IPS DF 19.7 (cell line): ENCODE measurements at regions not wholly inside any gene's neighbourhood (a gene's known extent, or its start where the extent isn't known, plus 50 kb on each side); places are given as distances from the start of the nearest gene placed in this dataset.

Source experiments
- DNase-seq: peaks from one replicate; pipeline ENCODE4 v3.0.0-alpha.2; 2013; ENCODE audit warnings: low read depth, low spot score

DNA sequence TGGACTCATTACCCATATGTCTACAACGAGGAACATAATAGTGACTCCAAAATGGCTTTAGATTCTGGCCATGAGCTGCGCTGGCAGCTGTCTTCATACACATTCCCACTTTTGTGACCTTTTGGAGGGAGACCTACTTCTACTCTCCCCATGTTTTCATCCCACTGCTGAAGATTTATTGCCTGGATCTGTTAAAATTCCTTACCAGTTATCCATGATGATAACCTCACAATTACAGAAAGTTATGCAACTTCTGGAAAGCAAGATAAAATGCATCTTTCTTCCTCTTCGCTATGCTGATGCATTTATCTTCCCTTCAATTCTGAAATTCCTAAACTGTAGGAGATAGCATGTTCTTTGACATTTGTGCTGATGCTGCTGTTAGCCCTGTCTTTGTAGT lies 855.3 kb downstream of the SLC4A3 start:
- DNase-seq: no peak

DNA sequence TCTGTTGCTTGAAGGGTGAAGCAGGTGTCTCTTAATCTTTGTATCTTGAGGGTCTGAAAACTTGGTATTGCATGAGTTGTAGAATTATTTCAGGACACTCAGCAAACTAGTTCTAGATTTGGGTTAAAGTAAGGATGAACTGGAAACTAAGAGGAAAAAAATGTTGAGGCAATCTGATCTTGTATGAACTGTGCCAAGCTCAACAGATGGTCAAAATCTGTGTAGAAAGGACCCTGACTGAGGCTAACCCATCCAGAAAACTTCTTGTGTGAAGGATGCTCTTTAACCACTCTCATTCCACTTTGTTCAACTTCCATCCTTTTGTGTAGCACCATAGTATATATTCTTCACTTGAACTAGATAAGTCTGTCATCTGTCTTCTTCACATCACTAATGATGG lies 861.7 kb downstream of the SLC4A3 start:
- no peak for DNase-seq

DNA sequence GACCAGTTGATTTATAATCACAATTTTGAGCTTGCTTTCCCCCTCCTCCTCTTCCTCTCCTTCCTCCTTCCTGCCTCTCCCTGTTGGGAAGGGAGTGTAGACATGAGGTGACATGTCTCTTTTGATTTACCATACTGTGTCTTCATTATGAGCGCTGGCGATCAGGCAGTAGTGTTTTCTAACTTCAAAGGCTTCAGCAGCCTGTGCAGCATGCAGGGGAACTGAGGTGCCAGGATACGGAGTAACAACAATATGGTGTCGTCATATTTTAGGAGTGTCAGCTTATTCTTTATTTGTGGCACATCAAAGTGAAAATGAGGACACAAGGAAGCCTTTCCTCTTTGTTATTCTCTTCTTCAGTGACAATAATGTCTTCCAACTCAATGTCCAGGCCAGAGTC lies 864.2 kb downstream of the SLC4A3 start:
- no peak for DNase-seq

DNA sequence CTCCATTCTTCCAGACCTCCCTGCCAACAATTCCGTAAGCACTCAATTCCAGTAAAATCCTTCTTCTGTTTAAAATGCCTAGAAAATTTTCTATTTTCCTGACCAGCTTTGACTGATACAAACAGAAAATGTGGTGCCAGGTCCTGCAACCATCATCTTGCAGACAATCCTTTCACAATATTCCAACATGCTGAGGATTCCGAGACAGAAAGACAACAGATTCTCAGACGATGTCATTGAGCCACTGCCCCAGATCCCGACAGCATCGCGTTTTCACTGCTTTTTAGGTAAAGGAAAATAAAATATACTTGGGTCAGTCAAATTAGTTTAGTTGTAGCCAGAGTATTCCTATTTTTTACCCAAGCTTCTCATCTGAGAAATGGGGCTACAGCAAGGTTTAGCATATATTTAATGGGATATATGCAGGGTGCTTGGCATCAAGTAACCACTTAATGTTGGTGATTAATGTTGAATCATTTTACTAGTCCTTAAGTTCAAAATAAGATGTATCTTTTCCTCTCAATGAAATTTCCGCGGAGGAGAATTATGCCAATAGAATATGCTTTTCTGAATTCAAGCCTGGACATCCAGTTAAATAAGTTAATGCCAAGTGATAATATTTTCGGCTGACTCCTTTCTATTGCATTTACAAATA lies 866.6 kb downstream of the SLC4A3 start:
- no peak for DNase-seq

DNA sequence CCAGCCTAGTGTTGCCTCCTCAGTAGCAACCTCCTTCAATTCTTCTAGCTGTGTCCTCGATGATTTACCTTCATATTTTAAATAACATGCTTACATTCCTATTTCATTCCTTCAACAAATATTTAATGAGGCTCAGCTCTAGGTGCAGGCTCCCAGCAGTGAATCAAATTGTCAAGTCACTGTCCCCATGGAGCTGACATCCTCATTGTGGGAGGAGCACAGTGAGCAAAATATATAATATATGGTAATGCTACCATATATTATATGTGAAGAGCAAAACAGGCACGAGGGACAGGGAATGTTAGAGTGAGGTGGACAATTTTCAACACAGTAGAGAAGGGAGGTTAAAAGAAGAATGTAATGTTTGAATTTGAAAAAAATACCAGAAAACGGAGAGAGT lies 869.1 kb downstream of the SLC4A3 start:
- no peak for DNase-seq

DNA sequence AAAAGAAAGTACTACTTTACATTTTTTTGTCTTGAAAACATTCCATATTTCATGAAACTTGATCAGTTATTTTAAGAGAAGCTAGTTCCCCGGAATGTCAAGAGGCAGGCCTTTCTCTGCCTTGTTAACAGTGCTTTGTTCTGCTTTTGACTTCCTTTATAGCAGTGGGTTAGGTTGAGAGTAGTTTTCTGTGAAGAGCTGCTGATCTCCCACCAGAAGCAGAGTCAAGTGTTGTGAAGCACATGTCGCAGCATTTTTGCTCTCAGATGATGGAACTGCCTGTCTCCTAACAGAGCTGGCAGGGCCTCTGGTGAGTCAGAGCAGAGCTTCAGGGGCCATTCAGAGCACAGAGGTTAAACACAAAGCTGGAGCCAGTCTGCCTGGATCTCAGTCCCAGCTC lies 871.8 kb downstream of the SLC4A3 start:
- DNase-seq: no peak

DNA sequence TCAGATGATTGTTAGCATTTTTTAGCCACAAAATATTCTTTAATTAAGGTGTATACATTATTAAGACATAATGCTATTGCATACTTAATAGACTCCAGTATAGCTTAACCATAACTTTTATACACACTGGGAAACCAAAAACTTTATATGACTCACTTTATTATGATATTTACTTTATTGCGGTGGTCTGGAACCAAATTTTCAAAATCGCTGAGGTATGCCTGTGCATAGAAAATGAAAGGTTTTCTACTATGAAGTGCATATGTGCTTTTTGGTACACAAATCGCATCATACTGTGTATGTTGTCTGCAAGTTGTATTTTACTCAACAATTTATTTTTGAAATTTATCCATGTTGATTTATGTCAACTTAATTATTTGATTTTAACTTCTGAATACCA lies 875.1 kb downstream of the SLC4A3 start:
- no peak for DNase-seq

DNA sequence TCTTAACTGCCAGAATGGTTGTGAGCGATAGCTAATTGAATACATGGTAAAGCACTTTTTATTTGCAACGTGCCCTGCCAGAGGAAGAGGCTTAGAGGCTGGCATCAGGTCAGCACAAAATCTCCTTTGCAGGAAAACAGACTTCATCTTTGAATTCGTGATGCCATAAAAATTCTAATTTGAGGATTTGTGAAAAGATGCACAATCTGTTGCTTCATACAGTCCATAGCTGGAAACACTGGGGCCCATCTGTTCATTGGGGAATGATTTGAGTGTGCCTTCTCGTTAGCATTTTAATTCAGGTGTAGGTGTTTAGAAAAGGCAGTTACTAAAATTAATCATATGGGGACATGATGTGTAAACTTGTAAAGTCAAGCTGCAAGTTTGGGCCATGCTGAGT lies 876.0 kb downstream of the SLC4A3 start:
- DNase-seq: no peak

DNA sequence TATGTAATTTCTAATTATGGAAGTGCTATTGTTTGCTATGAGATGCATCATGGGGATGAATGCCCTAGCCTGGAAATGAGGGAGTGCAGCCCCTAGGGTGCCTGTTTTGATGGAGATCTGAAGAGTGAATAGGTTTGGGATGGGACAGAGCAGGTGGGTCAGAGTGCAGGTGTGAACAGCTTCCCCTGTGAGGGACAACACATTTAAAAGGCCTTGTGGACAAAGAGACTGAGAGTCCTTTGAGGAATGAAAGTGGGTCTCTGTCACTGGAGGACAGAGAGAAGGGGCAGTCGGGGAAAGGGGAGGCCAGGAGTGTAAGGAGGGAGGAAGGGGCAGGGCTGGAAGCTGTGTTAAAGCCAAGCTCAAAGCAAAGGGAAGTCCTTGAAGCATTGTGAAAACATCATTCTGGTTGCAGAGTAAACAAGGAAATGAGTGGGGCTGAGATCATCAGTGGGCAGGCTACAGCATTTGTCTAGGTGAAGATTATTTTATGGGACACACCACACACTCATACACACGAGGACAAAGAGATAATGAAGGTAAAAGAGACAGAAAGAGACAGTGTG lies 877.6 kb downstream of the SLC4A3 start:
- DNase-seq: peak; percentile 59

DNA sequence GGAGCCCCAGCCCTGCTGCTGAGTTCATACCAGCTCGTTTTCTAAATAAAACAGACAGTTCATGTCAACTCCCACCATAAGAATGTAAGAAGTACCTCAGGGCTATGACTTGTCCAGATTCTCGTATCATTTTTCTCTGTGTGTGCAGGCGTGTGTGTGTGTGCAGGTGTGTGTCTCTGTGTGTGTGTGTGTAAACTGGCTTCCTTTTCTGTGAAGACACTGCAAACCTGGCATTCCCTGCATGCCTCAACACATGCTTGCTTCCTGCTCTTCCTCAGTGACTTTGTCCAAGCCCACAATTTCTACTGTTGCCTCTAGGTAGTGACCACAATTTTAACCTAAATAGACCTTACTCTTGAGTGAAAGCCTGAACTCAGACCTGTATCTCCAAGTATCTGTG lies 879.0 kb downstream of the SLC4A3 start:
- no peak for DNase-seq

DNA sequence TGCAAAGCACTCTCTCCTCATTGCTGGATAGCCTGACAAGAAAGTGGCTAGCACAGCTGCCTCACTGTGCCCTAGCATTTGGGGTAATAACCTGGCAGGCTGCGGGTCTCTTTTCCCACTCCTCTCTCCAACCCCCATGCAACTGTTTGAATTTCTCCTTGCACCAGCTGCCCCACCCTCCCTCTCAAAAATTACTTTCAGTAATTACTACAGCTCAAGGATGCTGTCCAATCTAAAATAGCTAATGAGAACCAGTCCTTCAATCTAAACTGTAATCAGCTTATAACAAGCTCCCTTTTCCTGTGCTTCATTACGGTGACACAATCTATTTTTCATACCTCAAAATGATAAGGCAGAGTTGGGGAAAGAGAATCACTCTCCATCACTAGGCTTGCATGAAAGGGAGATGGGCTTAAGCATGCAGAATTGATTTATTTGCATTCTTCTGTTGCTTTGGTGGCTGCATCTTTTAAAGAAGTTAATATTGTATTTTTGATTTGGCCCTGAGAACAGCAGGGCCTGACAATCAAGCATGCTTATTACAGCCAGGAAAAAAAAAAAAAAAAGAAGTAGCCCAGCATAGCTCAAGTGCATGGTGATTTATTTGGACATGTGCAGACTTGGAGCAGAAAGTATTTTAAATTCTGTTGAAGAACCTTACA lies 881.8 kb downstream of the SLC4A3 start:
- DNase-seq: no peak

DNA sequence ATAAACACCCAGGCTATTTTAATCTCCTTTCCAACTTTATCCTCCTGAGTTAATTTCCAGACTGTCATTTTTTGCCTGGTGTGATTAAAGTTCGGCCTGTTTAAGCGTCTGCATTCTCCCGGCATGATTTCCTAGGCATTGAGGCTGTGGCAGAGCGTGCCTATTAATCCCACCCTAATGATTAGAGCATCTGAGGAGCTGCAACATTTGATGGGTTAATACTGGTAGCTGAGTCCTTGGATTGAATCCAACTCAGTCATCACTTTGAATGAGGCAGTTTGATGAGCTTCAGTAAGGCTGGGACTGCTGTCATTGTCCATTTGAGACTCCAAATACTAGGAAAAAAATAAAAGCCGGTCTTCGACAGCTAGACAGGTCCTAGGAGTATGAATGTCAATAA lies 882.5 kb downstream of the SLC4A3 start:
- no peak for DNase-seq

DNA sequence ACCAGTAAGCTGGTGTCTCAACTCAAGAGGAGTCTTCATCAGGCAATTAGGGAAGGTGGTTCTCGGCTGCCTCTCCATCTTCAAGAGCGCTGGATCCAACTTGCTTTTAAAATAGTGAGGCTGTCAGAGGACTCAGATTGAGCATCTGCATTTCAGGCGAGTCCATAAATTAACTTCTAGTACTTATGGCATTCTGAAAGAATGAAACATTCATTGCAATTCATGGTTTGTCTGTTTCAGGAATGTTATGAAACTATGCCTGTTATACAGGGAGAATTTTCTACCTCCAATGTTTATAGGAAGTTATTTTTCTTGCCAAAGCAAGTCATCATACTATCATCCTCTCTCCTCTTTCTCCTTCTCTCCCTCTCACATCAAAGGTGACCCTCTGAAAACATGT lies 883.2 kb downstream of the SLC4A3 start:
- no peak for DNase-seq

DNA sequence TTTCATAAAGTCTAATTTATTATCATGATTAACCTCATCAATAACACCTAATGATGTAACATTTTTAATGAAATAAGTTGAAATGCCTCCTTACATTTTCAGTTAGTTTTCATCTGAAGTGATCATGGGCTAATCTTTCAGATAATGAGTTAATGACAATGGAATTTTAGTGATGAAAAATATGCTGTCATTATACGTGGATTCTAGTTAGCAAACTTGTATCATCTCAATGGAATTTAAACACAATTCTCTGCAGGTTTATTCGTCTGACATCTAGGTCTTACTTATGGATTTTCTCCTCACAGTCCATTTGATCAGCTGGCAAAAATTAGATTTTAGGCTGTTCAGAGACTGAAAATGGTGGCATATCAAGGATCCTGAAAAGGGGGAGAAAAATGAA lies 885.0 kb downstream of the SLC4A3 start:
- DNase-seq: no peak

DNA sequence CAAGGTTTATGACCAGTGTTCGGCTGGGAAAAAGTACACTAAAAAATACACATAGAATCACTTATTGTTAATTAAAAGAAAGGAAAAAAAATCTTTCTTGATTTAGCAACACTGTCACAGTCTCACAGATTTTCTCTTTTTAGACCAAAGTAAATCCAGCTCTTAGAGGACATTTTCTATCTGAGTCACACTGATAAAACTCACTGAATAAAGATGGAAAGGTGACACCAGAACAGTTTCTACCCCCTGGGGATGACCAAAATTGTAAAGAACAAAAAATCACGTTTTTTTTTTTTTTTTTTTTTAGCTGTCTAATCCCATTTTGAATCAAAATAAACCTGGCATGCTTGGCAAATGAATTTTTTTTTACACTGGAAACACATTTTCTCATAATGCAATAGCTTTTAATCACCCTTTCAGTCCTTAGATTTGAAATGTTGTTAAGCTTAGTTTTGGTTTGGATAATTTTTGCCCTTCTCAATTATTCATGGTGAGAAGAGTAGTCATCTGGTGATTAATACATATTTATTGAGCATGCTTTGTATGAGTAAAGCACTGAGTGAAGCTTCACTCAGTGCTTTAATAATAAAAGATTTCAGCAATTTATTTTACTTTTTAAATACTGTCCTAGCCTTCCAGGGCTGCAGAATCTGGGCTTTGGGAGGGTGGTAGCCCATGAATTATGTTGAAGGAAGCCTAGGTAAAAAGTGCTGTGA lies 886.3 kb downstream of the SLC4A3 start:
- DNase-seq: no peak

DNA sequence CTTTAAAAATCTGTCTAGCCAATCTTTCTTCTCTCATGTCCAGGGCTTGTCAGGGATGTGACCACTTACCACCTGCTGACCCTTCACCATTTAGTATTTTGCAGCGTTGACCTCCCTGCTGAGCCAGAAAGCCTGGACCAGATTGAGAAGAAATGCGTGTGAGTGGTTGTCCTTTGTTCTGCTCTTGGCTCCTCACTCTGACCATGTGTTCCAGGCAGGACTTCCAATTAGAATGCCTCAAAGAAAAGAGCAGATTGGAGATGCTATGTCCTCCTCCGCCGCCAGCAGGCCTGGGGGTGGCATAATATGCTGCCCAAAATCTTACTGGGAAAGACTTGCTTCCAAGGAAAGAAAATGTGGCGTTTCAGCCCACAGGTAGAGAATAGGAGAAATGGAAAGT lies 894.1 kb downstream of the SLC4A3 start:
- DNase-seq: no peak

DNA sequence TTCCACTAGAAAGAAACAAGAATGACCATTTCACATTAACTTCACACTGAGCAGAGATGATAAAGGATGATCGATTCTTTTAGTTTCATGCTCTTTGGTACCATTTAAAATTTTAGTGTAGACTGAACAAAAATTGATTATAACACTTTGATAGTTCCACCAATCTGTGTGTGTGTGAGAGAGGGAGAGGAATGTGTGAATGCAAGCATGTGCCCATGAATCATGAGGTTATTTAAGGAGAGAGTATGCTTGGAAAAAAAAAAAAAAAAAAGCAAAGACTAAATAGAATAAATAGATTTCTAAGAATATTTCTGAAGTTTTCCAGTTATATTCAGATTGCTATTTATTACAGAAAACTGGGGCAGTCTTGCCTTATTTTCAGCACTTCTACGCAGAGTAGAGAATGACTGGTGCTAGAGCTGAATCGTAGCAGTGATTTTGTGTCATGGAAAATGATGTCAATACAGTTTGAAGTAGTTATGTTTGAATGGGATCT lies 900.8 kb downstream of the SLC4A3 start:
- no peak for DNase-seq

DNA sequence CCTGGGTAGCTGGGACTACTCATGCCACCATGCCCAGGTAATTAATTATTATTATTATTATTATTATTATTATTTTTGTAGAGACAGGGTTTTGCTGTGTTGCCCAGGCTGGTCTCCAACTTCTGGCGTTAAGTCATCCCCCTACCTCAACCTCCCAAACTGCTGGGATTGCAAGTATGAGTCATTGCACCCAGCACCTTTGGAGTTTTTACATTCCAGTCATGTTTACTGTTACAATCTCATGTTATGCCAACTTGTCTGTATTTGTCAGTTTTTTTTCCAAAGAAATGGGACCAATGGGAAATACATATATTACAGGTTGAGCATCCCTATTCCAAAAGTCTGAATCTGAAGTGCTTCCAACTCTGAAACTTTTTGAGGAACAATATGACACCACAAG lies 903.8 kb downstream of the SLC4A3 start:
- no peak for DNase-seq

DNA sequence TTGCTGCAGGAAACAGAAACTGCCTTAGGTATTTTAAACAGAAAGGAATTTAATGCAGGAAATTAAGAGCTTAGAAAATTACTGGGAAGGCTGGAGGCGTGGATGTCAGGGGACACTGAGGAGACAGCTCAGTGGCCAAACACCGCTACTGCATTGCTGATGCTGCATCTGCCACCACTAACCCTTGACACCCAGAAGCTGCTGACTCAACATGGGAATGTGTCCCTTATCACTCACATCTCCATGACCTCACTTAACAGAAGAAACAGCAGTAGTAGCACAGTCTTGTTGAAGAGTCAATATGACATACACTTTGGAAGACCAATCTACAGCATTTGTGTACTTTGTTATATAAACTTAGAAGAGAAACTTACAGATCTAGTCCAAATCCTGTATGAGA lies 906.1 kb downstream of the SLC4A3 start:
- DNase-seq: peak; percentile 20

DNA sequence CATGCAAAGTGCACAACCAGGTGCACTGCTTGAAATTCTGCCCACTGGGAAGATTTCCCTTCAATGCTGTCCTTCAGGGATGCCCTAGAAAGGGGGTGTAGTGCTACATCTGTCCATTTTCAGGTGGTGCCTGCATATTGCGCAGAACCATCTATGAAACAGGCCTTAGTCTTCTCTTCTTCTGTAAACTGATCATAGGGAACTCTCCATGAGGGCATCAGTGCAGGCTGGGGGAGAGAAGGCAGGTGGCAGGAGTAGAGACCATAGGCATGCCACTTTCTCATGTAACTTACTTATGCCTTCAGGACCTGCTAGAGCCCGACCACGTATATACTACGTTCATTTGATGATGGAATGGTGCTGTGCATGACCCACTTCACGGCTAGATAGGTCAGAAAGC lies 912.1 kb downstream of the SLC4A3 start:
- no peak for DNase-seq

DNA sequence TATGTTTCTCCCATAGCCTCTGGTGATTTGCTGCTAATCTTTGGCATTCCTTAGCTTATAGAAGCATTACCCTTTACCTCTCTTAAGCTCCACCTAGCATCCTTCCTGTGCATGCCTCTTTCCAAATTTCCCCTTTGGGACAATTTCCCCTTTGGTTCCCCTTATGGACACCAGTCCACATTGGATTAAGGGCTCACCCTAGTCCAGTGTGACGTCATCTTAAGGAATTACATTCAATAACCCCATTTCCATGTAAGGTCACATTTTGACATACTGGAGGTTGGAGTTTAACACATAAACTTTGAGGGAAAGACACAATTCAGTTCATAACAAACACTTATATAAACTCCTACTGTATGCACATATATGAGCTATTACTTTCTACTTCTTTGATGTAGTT lies 916.6 kb downstream of the SLC4A3 start:
- no peak for DNase-seq

DNA sequence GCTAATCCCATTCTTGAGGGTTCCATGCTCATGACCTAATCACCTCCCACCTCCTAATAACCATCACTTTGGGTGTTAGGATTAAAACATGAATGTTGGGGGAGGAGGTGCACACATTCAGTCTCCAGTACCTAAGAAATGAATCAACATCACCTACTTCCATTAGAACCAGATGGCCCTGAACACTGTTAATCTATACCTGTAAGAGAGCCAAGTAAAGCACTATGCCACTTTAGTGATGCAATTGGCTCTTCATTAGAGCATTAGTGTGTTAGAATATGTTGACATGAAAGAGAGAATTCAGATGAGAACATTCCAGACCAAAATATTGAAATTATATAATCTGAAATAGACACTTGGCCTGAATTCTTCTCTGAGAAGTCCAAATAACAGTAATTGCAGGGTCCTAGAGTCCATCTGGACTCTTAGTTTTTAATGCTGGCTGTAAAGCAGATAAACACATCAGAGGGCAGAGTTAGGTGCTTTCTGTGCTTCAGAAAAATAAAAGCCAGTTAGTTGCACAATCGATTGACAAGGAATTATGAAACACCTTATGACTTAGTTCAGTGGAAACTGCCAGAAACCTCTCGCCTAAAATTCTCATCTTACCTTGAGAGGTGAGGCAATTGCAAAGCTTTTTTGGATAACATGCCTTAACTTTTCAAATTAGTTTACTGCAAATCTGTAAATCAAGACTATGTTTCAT lies 923.7 kb downstream of the SLC4A3 start:
- no peak for DNase-seq
